Right hindlimb (tissue), 1 donor: ENCODE measurements at regions not wholly inside any gene's neighbourhood (a gene's known extent, or its start where the extent isn't known, plus 50 kb on each side); places are given as distances from the start of the nearest gene placed in this dataset.

ENCODE experiments used
- DNase-seq: peaks from one replicate; pipeline ENCODE4 v3.0.0-alpha.2; 2018

GRCh38 chr14:58784931-58785330, 147.2 kb downstream of the DACT1 start:
- no peak for DNase-seq

GRCh38 chr14:58785701-58786100, 147.9 kb downstream of the DACT1 start:
- DNase-seq: peak; percentile 75

GRCh38 chr14:58787592-58787991, 149.8 kb downstream of the DACT1 start:
- DNase-seq: no peak

GRCh38 chr14:58788655-58789503, 151.1 kb downstream of the DACT1 start:
- DNase-seq: no peak

GRCh38 chr14:58789736-58790135, 152.0 kb downstream of the DACT1 start:
- no peak for DNase-seq

GRCh38 chr14:58792416-58792815, 154.7 kb downstream of the DACT1 start:
- no peak for DNase-seq

- DNase-seq: no peak
Measured at GRCh38 chr14:58793131-58793740, 155.5 kb downstream of the DACT1 start.

- DNase-seq: no peak
Measured at GRCh38 chr14:58794993-58795762, 157.4 kb downstream of the DACT1 start.

- no peak for DNase-seq
Measured at GRCh38 chr14:58796242-58797009, 158.7 kb downstream of the DACT1 start.

GRCh38 chr14:58797010-58797429, 159.3 kb downstream of the DACT1 start:
- no peak for DNase-seq

- no peak for DNase-seq
Measured at GRCh38 chr14:58798173-58798572, 160.4 kb downstream of the DACT1 start.

- DNase-seq: no peak
Measured at GRCh38 chr14:58801086-58801485, 163.3 kb downstream of the DACT1 start.

- DNase-seq: peak; percentile 47
Measured at GRCh38 chr14:58805057-58805456, 167.3 kb downstream of the DACT1 start.

GRCh38 chr14:58805605-58806409, 168.0 kb downstream of the DACT1 start:
- no peak for DNase-seq

GRCh38 chr14:58807191-58807590, 169.4 kb downstream of the DACT1 start:
- no peak for DNase-seq

- DNase-seq: no peak
Measured at GRCh38 chr14:58808828-58809227, 171.1 kb downstream of the DACT1 start.

GRCh38 chr14:58809520-58809919, 171.8 kb downstream of the DACT1 start:
- DNase-seq: no peak

- no peak for DNase-seq
Measured at GRCh38 chr14:58812050-58812910, 174.5 kb downstream of the DACT1 start.

GRCh38 chr14:58813745-58814144, 176.0 kb downstream of the DACT1 start:
- DNase-seq: no peak

GRCh38 chr14:58814466-58814865, 176.7 kb downstream of the DACT1 start:
- DNase-seq: no peak

- DNase-seq: peak; percentile 77
Measured at GRCh38 chr14:58815161-58815701, 177.5 kb downstream of the DACT1 start.
